Stomach smooth muscle (tissue), 2 donors: ENCODE measurements at regions not wholly inside any gene's neighbourhood (a gene's known extent, or its start where the extent isn't known, plus 50 kb on each side); places are given as distances from the start of the nearest gene placed in this dataset.

ENCODE experiments used
- H3K27ac ChIP-seq: one replicate; pipeline ENCODE4 v1.7.0; 2013; ENCODE audit warnings: mild to moderate bottlenecking, low read length, inconsistent platforms
- H3K27me3 ChIP-seq, 2 donors: one replicate each; pipeline ENCODE4 v1.7.0; 2013; ENCODE audit warnings: low read length in 2 of 2; ENCODE audit not compliant: insufficient read depth in 2 of 2, control insufficient read depth in 1 of 2
- H3K36me3 ChIP-seq, 2 donors: one replicate each; pipeline ENCODE4 v1.7.0; 2013; ENCODE audit warnings: low read length in 2 of 2; ENCODE audit not compliant: control insufficient read depth in 2 of 2, insufficient read depth in 2 of 2
- H3K4me1 ChIP-seq: one replicate; pipeline ENCODE4 v1.7.0; 2013; ENCODE audit warnings: low read length; ENCODE audit not compliant: control insufficient read depth, insufficient read depth
- H3K4me3 ChIP-seq, 2 donors: one replicate each; pipeline ENCODE4 v1.7.0; 2013; ENCODE audit warnings: low read length in 2 of 2
- H3K9ac ChIP-seq, 2 donors: one replicate each; pipeline ENCODE4 v1.7.0; 2013; ENCODE audit warnings: low read length in 2 of 2, mild to moderate bottlenecking in 1 of 2
- H3K9me3 ChIP-seq, 2 donors: one replicate each; pipeline ENCODE4 v1.7.0; 2013; ENCODE audit warnings: low read length in 2 of 2; ENCODE audit not compliant: control insufficient read depth in 2 of 2
- donor health status: healthy.
- donor health status: Pancreatic carcinoma.

DNA sequence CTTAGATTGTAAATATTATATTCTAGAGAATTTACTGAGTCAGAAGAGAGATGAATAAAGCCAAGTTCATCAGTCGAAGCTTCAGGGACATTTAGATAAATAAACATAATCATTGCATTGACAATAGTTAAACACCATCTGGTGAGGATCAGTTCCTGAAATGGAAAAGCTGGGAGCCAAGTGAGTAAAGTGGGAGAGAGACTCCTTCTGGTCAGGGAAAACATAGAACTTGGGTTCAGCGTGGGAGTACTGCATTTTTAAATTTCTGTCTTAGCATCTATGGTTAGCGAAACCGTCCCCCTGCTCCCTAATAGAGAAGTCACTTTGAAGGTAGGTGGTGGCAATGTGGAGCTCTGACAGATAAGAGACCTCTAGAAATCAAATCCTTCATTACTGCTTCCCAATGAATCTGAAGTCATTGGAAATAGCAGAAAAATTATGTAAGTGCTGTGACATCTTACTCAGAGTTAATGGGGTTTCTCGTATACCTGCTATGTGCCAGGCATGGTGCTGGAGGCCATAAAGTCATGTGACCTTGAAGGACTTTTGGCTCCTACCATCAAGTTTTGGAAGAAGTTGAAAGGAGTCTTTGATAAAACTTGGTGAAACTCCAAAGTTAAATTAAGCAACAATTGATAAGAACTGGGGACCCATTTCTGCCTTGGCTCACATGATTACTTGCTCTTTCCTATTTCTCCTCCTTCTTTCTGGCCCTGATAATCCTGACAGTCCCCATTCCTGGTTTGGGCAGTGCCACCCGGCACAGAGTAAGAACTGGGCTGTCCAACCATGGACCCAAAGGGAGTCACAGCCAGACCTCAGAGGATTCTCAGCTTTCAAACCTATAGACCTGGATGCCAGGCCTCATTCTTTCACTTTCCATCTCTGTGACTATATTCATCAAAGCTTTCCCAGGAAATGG, 211.2 kb downstream of the C7orf25 start:
- no peaks in the 10 kb centered on the region for H3K27me3 ChIP-seq
- no peak overlapping the region for H3K4me3 ChIP-seq
- H3K9ac ChIP-seq = no peak overlapping the region
- peak overlapping the region; percentile 32 for H3K27ac ChIP-seq
- H3K9me3 ChIP-seq = no peaks in the 10 kb centered on the region
- H3K4me1 ChIP-seq = peaks cover 17% of the 10 kb centered on the region
- H3K36me3 ChIP-seq = no peaks in the 10 kb centered on the region

DNA sequence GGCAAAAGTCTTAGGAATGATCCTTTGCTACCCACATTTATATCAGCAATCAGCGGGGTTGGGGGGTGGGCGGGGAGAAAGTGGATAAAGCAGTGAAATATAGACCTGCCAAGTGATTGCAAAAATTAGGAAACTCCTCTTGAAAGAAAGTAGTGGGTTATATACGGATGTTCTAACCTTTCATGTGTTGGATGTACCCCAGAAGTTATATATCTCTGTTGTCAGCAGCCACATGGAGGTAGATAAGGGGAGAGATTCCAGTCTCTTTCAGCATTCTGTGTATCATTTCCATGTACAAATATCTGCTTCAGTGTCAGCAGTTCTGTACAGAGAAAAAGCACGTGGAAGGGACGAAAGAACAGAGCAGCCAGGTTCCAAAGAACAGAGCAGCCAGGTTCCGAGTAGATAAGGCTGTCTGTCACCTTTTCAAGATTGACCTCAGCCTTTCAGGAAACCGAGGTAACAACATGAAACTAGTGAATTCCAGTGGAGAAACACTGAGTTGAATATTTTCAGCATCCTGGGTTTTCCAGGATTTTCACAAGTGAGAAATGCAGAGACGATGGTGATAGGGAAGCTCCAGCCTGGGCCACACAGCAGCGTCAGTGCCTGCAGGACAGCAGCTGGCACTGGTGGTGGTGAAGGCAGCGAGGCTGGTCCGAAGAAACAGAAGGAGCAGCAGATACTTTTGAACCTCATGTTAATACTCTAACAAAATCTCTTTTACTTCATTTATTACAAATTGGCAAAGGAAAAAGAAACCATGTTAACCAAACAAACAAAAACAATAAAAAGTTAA, 212.3 kb downstream of the C7orf25 start:
- H3K27ac ChIP-seq = peak overlapping the region; percentile 32
- no peaks in the 10 kb centered on the region for H3K9me3 ChIP-seq
- no peaks in the 10 kb centered on the region for H3K36me3 ChIP-seq
- peak overlapping the region; percentile 23 to 26 for H3K4me3 ChIP-seq
- no peaks in the 10 kb centered on the region for H3K27me3 ChIP-seq
- peaks cover 26% of the 10 kb centered on the region for H3K4me1 ChIP-seq
- peak overlapping the region in 1 of 2 donors; percentile 11 for H3K9ac ChIP-seq

DNA sequence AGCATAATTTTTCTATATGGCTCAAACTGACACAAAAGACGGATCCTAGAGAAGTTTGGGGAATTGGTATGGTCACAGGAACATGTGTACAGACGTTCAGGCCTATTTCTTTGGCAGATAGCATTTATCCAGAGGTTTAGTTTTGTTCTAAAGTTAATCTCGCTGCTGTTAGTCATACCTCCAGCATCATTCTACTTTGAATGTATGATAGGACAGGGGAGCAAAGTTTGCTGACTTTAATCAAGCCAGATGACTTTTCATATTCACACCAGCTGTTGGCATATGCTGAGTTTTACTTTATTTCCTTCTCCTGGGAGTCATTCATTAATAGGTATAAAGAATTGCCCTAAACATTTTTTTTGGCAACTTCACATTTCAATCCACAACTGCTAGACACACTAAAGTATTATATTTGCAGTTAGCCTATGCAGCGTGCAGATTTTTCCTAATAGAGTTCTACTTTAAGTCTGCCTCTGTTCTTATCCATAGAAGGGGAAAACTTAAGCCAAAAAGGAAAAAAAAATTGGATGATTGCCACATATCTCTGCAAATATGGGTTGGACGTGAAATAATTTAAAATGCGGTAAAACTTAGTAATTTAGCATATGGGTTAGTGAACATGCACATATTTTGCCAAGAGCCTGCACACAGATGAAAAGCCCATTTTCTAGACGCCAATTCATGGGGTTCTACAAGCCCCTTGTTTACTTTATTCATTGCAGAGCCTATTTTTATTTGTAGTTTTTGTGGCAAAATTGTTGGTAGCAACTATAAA, 213.1 kb downstream of the C7orf25 start:
- Histone ChIP-seq H3K27me3 (no peaks in the 10 kb centered on the region), H3K36me3 (no peaks in the 10 kb centered on the region), H3K4me3 (no peak overlapping the region), H3K4me1 (peaks cover 27% of the 10 kb centered on the region), H3K9ac (no peak overlapping the region), H3K9me3 (no peaks in the 10 kb centered on the region), H3K27ac (no peak overlapping the region)

DNA sequence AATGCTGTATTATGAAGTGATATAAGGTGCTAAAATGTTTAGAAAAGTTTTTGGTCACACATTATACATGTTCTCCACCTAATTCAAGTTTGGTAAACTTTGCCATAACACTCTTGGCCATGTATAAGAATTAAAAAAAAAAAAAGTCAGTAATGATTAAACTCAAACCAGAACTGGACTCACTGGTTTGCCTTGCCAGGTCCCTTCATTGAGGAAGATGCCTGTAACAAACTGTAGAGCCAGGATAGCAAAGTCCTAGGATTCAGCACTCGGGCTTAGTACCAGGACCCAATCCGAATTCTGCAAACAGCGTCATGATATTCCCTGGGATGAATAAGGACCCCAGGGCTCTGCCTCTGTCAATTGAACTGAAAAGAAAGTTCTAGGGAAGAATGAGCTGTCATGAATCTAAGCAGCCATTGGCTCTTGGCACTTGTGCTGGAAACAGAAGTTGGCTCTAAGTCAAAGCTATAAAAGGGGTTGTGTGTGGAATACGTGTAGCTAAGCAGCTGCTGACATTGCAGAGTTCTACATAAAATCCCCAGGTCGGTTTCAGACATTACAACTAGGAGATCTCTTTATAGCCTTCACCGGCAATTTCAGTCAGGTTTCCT, 216.9 kb downstream of the C7orf25 start:
- no peaks in the 10 kb centered on the region for H3K36me3 ChIP-seq
- peaks cover 39% of the 10 kb centered on the region for H3K4me1 ChIP-seq
- H3K27me3 ChIP-seq = no peaks in the 10 kb centered on the region
- no peak overlapping the region for H3K9ac ChIP-seq
- no peaks in the 10 kb centered on the region for H3K9me3 ChIP-seq
- peak overlapping the region in 1 of 2 donors; percentile 35 for H3K4me3 ChIP-seq
- H3K27ac ChIP-seq = peak overlapping the region; percentile 31

DNA sequence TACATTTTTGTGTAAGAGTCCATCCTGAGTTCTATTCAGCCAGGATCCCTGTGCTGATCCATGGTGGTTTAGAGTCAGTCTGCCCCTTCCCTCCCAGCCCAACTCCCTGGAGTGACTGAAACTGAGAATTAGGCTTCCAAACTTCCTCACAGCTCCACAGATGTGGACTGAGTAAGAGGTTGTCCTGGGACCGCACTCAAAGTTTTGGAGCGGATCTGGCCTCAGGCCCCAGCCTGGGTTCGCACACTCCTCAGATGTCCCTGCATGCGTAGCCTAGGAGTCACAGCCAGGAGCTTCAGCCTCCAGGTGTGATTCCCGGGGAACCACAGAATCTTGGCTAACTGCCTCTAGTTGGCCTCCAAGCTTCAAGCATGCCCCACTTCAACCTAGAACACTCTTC, 218.1 kb downstream of the C7orf25 start:
- no peaks in the 10 kb centered on the region for H3K9me3 ChIP-seq
- H3K27me3 ChIP-seq = no peaks in the 10 kb centered on the region
- no peak overlapping the region for H3K4me3 ChIP-seq
- H3K4me1 ChIP-seq = peaks cover 30% of the 10 kb centered on the region
- no peak overlapping the region for H3K27ac ChIP-seq
- no peaks in the 10 kb centered on the region for H3K36me3 ChIP-seq
- H3K9ac ChIP-seq = no peak overlapping the region

- Histone ChIP-seq H3K27ac (no peak overlapping the region), H3K36me3 (no peaks in the 10 kb centered on the region)
Measured at GRCh38 chr7:42692621-42693020, 219.2 kb downstream of the C7orf25 start.

DNA sequence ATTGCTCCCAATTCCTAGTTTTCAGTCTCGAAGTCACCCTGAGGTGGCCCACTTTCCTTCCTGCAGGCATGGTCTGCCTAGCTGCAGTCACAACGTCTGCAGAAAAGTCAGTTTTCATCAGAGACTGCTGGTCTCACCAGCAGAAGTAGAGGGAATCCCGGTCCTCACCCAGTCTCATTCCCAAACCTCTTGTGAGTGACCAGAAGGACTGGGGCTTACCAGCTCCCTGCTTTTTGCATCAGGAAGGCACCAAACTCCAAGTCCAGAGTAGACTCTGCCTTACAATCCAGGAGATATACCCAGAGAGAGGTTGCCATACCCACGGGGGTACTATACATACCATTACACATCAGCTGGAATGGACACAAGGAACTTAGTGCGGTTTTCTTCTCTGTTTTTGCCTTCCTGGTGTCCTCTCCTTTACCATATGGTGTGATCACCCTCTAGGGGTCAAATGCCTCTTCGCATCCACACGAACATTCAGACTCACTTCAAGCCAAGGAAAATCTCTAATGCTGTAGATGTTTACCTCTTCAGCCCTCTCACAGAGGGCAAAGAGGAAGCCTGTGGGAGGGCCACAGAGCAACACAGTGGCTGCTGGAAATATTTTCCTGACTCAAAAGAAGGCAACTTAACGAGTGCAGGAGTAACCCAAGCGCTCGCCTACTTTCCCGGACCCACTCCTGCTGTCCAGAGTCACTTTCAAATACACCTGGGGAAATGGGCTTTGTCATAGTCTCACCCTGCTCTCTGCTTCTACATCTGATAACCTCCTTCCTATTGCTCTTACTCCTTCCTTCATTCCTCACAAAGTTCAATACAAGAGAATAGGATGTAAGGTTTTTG, 220.9 kb downstream of the C7orf25 start:
- H3K9ac ChIP-seq = no peak overlapping the region
- peak overlapping the region; percentile 50 for H3K27ac ChIP-seq
- H3K4me3 ChIP-seq = no peak overlapping the region
- no peaks in the 10 kb centered on the region for H3K36me3 ChIP-seq
- no peaks in the 10 kb centered on the region for H3K9me3 ChIP-seq
- H3K27me3 ChIP-seq = no peaks in the 10 kb centered on the region
- peaks cover 37% of the 10 kb centered on the region for H3K4me1 ChIP-seq

More at GRCh38 chr7:42692621-42693020, 219.2 kb downstream of the C7orf25 start:
- Histone ChIP-seq H3K9ac (peak overlapping the region in 1 of 2 donors; percentile 2), H3K27me3 (no peaks in the 10 kb centered on the region), H3K9me3 (no peaks in the 10 kb centered on the region), H3K4me3 (peak overlapping the region in 1 of 2 donors; percentile 16), H3K4me1 (peaks cover 33% of the 10 kb centered on the region)

DNA sequence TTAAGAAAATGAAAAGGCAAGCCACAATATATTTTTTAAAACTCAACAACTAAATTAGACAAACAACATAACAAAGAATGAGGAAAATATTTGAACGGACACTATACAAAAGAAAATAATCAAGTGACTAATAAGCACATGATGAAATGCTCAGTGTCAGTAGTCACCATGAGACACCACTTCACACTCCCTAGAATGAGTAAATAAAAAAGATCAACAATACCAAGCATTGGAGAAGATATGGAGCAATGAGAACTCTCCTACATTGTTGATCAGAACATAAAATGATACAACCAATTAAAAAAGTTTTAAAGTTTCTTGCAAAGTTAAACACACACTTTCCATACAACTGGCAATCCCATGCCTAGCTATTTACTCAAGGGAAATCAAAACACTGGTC, 222.2 kb downstream of the C7orf25 start:
- H3K27ac ChIP-seq = no peak overlapping the region
- H3K27me3 ChIP-seq = no peaks in the 10 kb centered on the region

GRCh38 chr7:42688056-42688371, 223.9 kb downstream of the C7orf25 start:
- Histone ChIP-seq H3K27me3 (no peaks in the 10 kb centered on the region), H3K9me3 (no peaks in the 10 kb centered on the region), H3K4me3 (no peak overlapping the region), H3K4me1 (peaks cover 25% of the 10 kb centered on the region), H3K27ac (no peak overlapping the region), H3K36me3 (no peaks in the 10 kb centered on the region), H3K9ac (no peak overlapping the region)

More for the DNA sequence above, 222.2 kb downstream of the C7orf25 start:
- no peaks in the 10 kb centered on the region for H3K36me3 ChIP-seq
- H3K4me1 ChIP-seq = peaks cover 29% of the 10 kb centered on the region
- H3K9me3 ChIP-seq = no peaks in the 10 kb centered on the region
- no peak overlapping the region for H3K9ac ChIP-seq
- no peak overlapping the region for H3K4me3 ChIP-seq
